Loucy (cell line): ENCODE measurements at regions not wholly inside any gene's neighbourhood (a gene's known extent, or its start where the extent isn't known, plus 50 kb on each side); places are given as distances from the start of the nearest gene placed in this dataset.

Experiments used
- CTCF ChIP-seq: fragments of 200-600 bp; sonication (generic); conservative IDR thresholded peaks from 2 replicates; pipeline ENCODE4 v1.5.1; 2014; ENCODE audit warnings: mild to moderate bottlenecking, antibody characterized with exemption, low read length
- EZH2phosphoT487 ChIP-seq: fragments of 200-600 bp; IDR thresholded peaks from 2 replicates; pipeline ENCODE4 v1.6.1; 2018; ENCODE audit warnings: antibody characterized with exemption, mild to moderate bottlenecking, moderate library complexity, borderline replicate concordance

GRCh38 chr12:92051441-92051840, 94.2 kb downstream of the BTG1 start:
- no peak for TF ChIP-seq CTCF
- TF ChIP-seq EZH2phosphoT487: no peak
